ENCODE measurements at regions not wholly inside any gene's neighbourhood (a gene's known extent, or its start where the extent isn't known, plus 50 kb on each side); places are given as distances from the start of the nearest gene placed in this dataset.

- no peak for DNase-seq (ENCODE audit: low read depth in 2 of 2)
Observed at GRCh38 chr6:137758661-137759060, 108.4 kb upstream of the TNFAIP3 start.

DNA sequence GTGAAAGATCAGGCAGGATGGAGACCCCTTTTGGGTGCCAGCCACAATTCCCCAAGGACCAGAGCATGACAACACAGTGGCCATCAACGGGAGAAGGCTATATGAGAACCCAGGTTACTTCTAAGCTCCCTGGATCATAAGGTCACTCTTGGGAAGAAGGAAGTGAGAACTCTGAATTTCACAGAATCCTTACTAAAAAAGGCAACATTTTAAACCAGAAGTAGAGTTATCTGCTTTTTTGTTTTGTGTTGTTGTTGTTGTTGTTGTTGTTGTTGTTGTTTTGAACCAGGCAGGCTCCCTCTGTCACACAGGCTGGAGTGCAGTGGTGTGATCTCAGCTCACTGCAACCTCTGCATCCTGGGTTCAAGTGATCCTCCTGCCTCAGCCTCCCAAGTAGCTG is 107.4 kb upstream of the TNFAIP3 start:
- no peak for DNase-seq (ENCODE audit: low read depth in 2 of 2)

DNA sequence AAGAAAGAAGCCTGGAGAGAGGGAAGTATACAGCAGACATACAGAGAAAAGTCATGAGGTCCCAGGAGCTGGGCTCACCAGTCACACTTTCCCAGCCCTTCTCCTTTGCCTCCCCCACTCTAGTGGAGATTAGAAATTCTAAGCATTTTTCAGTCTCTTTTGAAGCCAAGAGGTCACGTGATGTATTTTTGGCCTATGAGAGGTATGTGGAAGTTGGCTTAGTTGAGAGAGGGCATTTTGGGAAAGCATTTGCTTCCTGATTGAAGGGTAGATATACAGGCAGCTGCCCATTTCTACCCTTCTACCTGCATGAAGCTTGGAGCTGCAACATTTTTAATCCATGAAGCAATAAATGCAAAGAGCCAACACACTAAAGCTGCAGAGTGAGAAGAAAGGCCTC is 106.0 kb upstream of the TNFAIP3 start:
- no peak for DNase-seq (ENCODE audit: low read depth in 2 of 2)

GRCh38 chr6:137761487-137761886 is 105.6 kb upstream of the TNFAIP3 start:
- DNase-seq (ENCODE audit: low read depth in 2 of 2) = no peak

- DNase-seq (ENCODE audit: low read depth in 2 of 2) = no peak
Observed at GRCh38 chr6:137762168-137763090, 104.6 kb upstream of the TNFAIP3 start.

- DNase-seq (ENCODE audit: low read depth in 2 of 2) = no peak
Observed at GRCh38 chr6:137763436-137763835, 103.6 kb upstream of the TNFAIP3 start.

DNA sequence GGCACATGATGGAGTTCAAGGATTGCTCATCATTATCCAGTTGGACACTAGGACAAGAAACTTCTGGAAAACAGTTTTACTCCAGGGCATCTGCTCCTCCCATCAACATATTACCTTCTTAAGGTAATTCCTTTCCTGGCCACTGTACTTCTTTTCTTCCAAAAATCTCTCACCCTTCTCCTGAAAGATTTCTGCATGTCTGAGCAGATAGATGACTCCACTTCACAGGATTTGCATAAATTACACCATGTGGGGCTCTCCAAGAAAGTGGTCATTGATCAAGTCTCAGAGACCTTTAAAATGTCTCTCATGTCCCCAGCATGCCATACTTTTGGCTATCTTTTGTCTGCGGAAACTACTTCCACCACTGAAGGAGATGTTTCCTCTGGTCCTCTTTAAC is 103.2 kb upstream of the TNFAIP3 start:
- no peak for DNase-seq (ENCODE audit: low read depth in 2 of 2)

- no peak for DNase-seq (ENCODE audit: low read depth in 2 of 2)
Observed at GRCh38 chr6:137764464-137764863, 102.6 kb upstream of the TNFAIP3 start.

DNA sequence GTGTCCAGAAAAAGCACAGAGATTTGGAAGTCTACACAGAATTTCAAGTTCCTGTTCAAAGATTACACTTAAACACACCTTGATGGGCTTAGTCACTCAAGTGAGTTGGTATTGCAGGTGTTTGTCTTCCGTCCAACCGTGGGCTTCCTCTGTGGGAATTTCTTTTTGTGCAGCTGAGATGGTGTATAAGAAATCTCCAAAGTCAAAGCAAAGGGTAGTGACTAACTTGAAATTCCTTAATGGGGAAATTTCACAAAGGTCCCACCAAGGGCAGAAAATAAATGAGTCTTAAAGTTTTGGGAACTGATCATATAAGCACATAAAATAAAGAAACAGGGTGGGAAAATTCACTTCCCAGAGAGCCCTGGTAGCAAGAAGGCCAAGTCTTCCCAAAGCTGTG is 102.0 kb upstream of the TNFAIP3 start:
- no peak for DNase-seq (ENCODE audit: low read depth in 2 of 2)

- no peak for DNase-seq (ENCODE audit: low read depth in 2 of 2)
Observed at GRCh38 chr6:137766596-137767370, 100.3 kb upstream of the TNFAIP3 start.

GRCh38 chr6:137767465-137767864 is 99.6 kb upstream of the TNFAIP3 start:
- DNase-seq (ENCODE audit: low read depth in 2 of 2) = no peak

GRCh38 chr6:137767911-137768690 is 99.0 kb upstream of the TNFAIP3 start:
- DNase-seq (ENCODE audit: low read depth in 2 of 2) = no peak

GRCh38 chr6:137768935-137769334 is 98.1 kb upstream of the TNFAIP3 start:
- DNase-seq (ENCODE audit: low read depth in 2 of 2) = no peak

- DNase-seq (ENCODE audit: low read depth in 2 of 2) = no peak
Observed at GRCh38 chr6:137769797-137770362, 97.2 kb upstream of the TNFAIP3 start.

DNA sequence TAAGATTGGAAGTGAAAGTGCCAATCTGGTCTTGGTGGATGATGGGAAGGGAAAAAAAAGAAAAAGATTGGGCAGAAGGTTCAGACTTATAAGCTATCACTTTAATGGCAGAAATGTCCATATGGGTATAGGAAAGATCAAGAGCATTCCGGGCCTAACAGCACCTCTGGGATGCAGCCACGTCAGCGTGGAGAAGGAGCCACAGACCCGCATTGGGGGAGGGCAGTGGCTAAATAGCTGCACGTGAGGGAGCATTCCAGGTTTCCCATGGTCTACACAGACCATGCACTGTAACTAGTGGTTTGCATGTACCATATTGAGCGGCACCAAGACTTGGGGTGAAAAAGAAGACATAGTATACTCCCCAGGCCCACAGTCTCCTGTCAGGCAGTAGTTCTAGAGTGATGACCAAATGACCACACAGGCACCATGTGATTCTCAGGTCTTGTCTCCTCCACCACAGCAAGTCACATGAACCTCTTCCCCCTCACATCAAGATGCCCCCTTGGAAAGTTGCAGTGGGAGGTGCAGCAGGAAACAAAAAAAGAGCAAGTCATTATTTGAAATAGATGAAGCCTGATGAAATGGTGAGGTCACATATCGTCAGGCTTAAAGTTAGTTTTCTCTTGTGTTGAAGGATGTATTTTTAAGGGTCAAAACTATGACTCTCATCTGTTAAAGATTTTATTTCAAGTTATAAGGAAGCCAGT is 94.4 kb upstream of the TNFAIP3 start:
- DNase-seq (ENCODE audit: low read depth in 2 of 2) = no peak

DNA sequence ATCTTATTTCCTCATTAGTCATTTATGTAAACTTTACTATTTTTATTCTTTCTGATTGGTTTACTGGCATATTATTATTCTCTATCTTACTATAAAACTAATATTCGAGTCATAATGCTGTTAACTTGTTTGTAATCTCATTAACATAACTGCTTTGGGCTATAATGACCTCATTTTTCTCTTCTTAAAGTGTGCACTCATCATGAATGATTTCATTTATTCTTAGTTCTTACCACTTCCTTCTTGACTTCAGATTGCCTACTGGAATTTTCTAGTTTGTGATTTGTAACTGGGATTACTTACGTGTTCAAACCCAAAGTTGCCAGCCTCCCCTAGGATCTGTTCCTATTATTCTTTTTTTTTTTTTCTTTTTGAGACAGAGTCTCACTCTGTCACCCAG is 91.8 kb upstream of the TNFAIP3 start:
- DNase-seq (ENCODE audit: low read depth in 2 of 2) = no peak

GRCh38 chr6:137775720-137776119 is 91.3 kb upstream of the TNFAIP3 start:
- no peak for DNase-seq (ENCODE audit: low read depth in 2 of 2)

GRCh38 chr6:137776256-137776655 is 90.8 kb upstream of the TNFAIP3 start:
- DNase-seq (ENCODE audit: low read depth in 2 of 2) = no peak

DNA sequence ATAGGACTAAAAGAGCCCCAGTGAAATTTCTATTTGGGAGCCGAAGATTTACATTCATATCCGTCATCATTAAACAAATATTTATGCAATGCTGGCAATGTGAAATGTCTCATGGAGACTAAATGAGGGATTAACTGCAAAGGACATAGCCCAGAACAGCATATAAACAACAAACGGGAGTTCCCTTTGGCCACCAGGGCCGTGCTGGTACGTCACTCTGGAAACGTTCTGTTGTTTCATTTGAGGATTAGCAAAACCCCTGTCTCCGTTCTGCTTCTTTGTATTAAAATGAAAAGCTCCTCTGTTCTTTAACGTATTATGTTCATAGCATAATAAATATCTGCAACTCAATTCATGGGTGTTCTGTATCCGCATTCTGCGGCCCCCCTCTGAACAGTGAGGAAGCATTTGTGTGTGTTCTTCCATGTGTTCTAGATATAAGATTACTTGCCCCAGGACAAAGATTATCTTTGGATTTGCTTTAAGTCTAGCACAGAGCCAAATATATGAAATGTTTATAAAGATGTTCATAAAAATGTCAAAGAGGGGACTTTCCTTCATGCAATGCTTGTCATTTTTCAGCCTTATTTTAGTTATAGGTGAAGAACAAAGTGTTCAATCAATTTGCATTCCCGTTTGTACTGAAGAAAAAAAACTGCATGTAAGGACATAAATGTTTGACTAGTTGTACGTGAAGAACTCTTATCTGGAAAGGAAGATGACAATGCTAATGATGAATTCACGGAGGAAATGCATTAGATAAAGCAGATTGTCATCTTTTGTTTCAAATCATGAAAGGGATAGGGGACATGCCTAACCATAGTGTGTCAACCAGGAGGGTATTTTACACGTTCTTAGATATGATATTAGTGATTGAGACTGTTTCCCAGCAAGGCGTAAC is 90.0 kb upstream of the TNFAIP3 start:
- no peak for DNase-seq (ENCODE audit: low read depth in 2 of 2)

DNA sequence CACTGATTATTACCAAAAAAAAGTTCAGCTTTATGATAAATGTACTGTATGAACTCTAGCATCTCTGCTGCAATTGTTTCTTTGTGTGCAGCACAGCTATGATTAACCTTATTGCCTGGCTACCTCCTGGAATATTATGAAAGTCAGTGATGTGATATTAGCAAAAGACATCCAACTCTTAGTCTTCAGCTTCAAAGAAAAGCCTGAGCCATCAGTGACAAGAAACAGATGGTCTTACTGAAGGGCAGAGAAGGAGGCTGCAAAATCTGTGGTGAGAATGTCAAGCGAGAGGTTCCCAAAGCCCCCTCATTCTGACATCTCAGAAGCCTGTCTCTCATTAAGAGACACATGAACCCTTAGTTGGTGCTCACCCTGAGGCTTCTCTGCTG is 89.4 kb upstream of the TNFAIP3 start:
- DNase-seq (ENCODE audit: low read depth in 2 of 2) = no peak
